Lower lobe of right lung (tissue), 2 donors: ENCODE measurements at regions not wholly inside any gene's neighbourhood (a gene's known extent, or its start where the extent isn't known, plus 50 kb on each side); places are given as distances from the start of the nearest gene placed in this dataset.

Experiments used
- ATAC-seq, 2 donors: fragments of 200-7000 bp; cut with Tn5 transposase; one replicate each; pipeline ENCODE4 v1.9.1; 2020 to 2022; ENCODE audit warnings: mild to moderate bottlenecking in 2 of 2, moderate library complexity in 2 of 2
- DNase-seq: peaks from one replicate; pipeline ENCODE4 v3.0.0-alpha.2; 2020
- H3K27ac ChIP-seq: fragments of 200-600 bp; one replicate; pipeline ENCODE4 v1.8.0; 2022
- H3K27me3 ChIP-seq: fragments of 200-600 bp; one replicate; pipeline ENCODE4 v1.8.0; 2022; ENCODE audit warnings: low read depth
- H3K36me3 ChIP-seq: fragments of 200-600 bp; one replicate; pipeline ENCODE4 v1.8.0; 2022; ENCODE audit warnings: mild to moderate bottlenecking
- H3K4me1 ChIP-seq: fragments of 200-600 bp; one replicate; pipeline ENCODE4 v1.8.0; 2022
- H3K4me3 ChIP-seq: fragments of 200-600 bp; one replicate; pipeline ENCODE4 v1.8.0; 2022; ENCODE audit warnings: mild to moderate bottlenecking
- H3K9me3 ChIP-seq: fragments of 200-600 bp; one replicate; pipeline ENCODE4 v1.8.0; 2022
- CTCF ChIP-seq: fragments of 200-600 bp; IDR thresholded peaks from one replicate; pipeline ENCODE4 v1.8.0; 2022; ENCODE audit warnings: antibody characterized with exemption, mild to moderate bottlenecking
- intact Hi-C: fragments of 100-400 bp; cut with DNase I; formaldehyde crosslinking; loops from one replicate; pipeline ENCODE4 v1.11.0; 2022
- donor health status: DM: no; HTN: yes; CAD: no; lungs with severe emphysema.

DNA sequence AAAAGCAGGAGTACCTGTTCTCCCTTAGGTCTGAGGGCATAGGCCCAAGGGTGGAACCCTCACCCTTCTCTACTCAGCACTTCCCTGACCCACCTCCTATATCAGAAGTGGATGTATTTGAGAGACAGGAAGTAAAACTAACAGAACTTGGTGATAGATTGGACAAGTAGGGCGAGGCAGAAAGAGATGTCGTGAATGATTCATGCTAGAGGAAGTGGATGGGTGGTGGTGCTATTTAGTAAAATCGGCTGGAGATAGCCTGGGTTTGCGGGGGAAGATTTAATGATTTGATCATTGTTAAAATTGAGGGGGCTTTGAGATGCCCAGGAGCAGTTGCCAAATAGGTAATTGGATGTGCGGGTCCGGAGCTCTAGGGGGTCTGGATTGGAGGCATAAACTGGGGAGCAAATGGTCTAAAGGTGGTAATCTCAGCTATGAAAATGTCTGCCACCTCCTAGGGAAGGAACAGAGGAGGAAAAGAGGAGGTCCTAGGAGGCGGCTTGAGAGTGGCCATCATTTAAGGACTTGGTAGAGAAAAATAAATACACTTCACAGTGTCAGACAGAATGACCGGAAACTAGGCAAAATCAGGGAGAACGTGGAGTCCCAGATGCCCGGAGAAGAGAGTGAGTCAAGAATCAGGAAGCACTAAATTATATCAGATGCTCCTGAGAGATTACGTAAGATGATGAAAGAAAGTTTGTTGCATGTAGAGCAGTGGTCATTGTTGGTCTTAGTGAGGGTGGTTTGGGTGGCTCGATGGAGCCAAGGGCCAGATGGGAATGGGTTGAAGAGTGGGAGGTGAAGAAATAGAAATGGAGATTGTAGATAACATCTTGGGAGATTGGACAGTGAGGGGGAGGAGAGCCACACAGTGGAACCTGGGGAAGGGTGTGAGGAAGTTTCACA, 142.0 kb downstream of the CEP57L1 start:
- ATAC-seq (peak; percentile 77 to 79), DNase-seq (no peak)
- Histone ChIP-seq H3K4me1 (peaks cover 33% of the 10 kb centered on the region), H3K4me3 (no peak overlapping the region), H3K27me3 (no peaks in the 10 kb centered on the region), H3K27ac (peak overlapping the region; percentile 50), H3K9me3 (no peaks in the 10 kb centered on the region), H3K36me3 (no peaks in the 10 kb centered on the region)
- intact Hi-C loops, result no loop called here
- no peak for TF ChIP-seq CTCF

- intact Hi-C loops, result no loop called here
- Histone ChIP-seq H3K27ac (peak overlapping the region; percentile 50), H3K4me3 (no peak overlapping the region), H3K36me3 (no peaks in the 10 kb centered on the region), H3K4me1 (peaks cover 33% of the 10 kb centered on the region), H3K27me3 (no peaks in the 10 kb centered on the region), H3K9me3 (no peaks in the 10 kb centered on the region)
- no peak for TF ChIP-seq CTCF
- DNase-seq (peak; percentile 48), ATAC-seq (peak; percentile 27 to 43)
These were observed 141.1 kb downstream of the CEP57L1 start for GRCh38 chr6:109236115-109237076.

DNA sequence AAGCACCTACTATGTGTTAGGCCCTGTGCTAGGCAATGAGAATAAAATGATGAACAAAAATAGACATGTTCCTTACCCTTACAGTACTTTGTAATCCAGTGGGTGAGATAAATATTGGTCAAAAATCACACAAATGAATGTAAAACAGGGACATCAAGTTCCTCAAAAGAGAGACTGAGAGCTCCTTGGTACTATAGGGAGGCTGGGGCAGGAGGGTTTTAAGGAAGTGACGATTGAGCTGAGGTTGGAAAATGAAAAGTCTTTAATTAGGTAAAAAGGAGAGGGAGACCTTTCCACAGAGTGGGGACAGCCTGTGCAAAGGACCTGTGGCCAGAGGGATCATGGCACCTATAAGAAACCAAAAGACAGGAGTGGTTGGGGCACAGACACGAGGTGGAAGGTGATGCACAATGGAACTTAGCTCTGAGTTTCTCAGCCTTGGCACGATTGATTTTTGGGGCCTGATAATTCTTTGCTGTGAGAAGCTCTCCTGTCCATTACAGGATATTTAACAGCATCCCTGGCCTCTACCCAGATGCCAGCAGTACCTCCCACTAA, 140.3 kb downstream of the CEP57L1 start:
- Histone ChIP-seq H3K36me3 (no peaks in the 10 kb centered on the region), H3K4me3 (no peak overlapping the region), H3K4me1 (peaks cover 28% of the 10 kb centered on the region), H3K27me3 (no peaks in the 10 kb centered on the region), H3K9me3 (no peaks in the 10 kb centered on the region), H3K27ac (no peak overlapping the region)
- ATAC-seq, result no peak
- intact Hi-C loops, result no loop called here
- no peak for TF ChIP-seq CTCF
- no peak for DNase-seq

DNA sequence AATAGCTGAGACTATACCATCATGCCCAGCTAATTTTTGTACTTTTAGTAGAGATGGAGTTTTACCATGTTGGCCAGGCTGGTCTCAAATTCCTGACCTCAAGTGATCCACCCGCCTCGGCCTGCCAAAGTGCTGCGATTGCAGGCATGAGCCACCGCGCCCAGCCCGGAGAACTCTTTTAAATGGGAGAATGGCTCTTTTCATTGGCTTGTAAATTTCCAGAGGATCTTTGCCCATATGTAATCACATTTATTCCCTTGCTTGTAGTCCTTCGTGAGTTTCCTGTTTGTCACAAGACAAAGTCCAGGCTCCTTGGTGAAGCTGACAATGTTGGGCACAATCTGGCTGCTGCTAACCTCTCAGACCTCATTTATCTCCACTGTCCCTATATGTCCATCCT, 135.1 kb downstream of the CEP57L1 start:
- H3K4me1 ChIP-seq, result peaks cover 6% of the 10 kb centered on the region
- no peaks in the 10 kb centered on the region for H3K36me3 ChIP-seq
- DNase-seq (no peak), ATAC-seq (no peak)
- H3K9me3 ChIP-seq, result no peaks in the 10 kb centered on the region
- H3K27me3 ChIP-seq, result no peaks in the 10 kb centered on the region
- intact Hi-C loops, result no loop called here
- H3K4me3 ChIP-seq, result no peak overlapping the region
- no peak overlapping the region for H3K27ac ChIP-seq
- no peak for TF ChIP-seq CTCF

- intact Hi-C loops, result no loop called here
- Histone ChIP-seq H3K4me3 (no peak overlapping the region), H3K27me3 (no peaks in the 10 kb centered on the region), H3K9me3 (no peaks in the 10 kb centered on the region), H3K27ac (no peak overlapping the region), H3K4me1 (peaks cover 6% of the 10 kb centered on the region), H3K36me3 (no peaks in the 10 kb centered on the region)
- no peak for DNase-seq
- no peak for TF ChIP-seq CTCF
- no peak for ATAC-seq
These were observed 134.2 kb downstream of the CEP57L1 start for GRCh38 chr6:109229536-109229935.
